ENCODE measurements at regions not wholly inside any gene's neighbourhood (a gene's known extent, or its start where the extent isn't known, plus 50 kb on each side); places are given as distances from the start of the nearest gene placed in this dataset.

GRCh38 chr1:215488850-215489249 lies 78.3 kb upstream of the KCTD3 start:
- no peak for TF ChIP-seq EP300 (IDR thresholded peaks at IDR 0.05)
- TF ChIP-seq, protein P1, sequence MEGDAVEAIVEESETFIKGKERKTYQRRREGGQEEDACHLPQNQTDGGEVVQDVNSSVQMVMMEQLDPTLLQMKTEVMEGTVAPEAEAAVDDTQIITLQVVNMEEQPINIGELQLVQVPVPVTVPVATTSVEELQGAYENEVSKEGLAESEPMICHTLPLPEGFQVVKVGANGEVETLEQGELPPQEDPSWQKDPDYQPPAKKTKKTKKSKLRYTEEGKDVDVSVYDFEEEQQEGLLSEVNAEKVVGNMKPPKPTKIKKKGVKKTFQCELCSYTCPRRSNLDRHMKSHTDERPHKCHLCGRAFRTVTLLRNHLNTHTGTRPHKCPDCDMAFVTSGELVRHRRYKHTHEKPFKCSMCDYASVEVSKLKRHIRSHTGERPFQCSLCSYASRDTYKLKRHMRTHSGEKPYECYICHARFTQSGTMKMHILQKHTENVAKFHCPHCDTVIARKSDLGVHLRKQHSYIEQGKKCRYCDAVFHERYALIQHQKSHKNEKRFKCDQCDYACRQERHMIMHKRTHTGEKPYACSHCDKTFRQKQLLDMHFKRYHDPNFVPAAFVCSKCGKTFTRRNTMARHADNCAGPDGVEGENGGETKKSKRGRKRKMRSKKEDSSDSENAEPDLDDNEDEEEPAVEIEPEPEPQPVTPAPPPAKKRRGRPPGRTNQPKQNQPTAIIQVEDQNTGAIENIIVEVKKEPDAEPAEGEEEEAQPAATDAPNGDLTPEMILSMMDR (IDR thresholded peaks at IDR 0.05), result no peak
- TF ChIP-seq POLR2A (IDR thresholded peaks at IDR 0.05), result no peak
